NCI-H345 treated with DMSO at 0.1 percent for 48 hours (cell line): ENCODE measurements at regions not wholly inside any gene's neighbourhood (a gene's known extent, or its start where the extent isn't known, plus 50 kb on each side); places are given as distances from the start of the nearest gene placed in this dataset.

Experiments used
- DNase-seq: peaks from one replicate; lab custom pipeline; 2025; ENCODE audit not compliant: unreplicated experiment; lab: John Stamatoyannopoulos, UW

- DNase-seq = no peak
These were observed 153.0 kb upstream of the CAND1 start for GRCh38 chr12:67116134-67116533.

- DNase-seq = no peak
These were observed 146.6 kb upstream of the CAND1 start for GRCh38 chr12:67122584-67122983.

GRCh38 chr12:67137256-67137655 lies 131.9 kb upstream of the CAND1 start:
- DNase-seq = no peak

- DNase-seq = no peak
These were observed 127.7 kb upstream of the CAND1 start for GRCh38 chr12:67141296-67142018.

- no peak for DNase-seq
These were observed 123.5 kb upstream of the CAND1 start for GRCh38 chr12:67145692-67146091.

- DNase-seq = no peak
These were observed 122.1 kb upstream of the CAND1 start for GRCh38 chr12:67147030-67147429.

GRCh38 chr12:67147447-67147846 lies 121.7 kb upstream of the CAND1 start:
- no peak for DNase-seq

GRCh38 chr12:67148265-67148664 lies 120.9 kb upstream of the CAND1 start:
- DNase-seq = no peak

- no peak for DNase-seq
These were observed 117.3 kb upstream of the CAND1 start for GRCh38 chr12:67151886-67152285.

- DNase-seq = no peak
These were observed 116.7 kb upstream of the CAND1 start for GRCh38 chr12:67152451-67152850.

- DNase-seq = no peak
These were observed 114.3 kb upstream of the CAND1 start for GRCh38 chr12:67154901-67155300.

- no peak for DNase-seq
These were observed 113.3 kb upstream of the CAND1 start for GRCh38 chr12:67155863-67156262.

GRCh38 chr12:67161322-67161918 lies 107.7 kb upstream of the CAND1 start:
- DNase-seq = no peak

GRCh38 chr12:67173258-67173657 lies 95.9 kb upstream of the CAND1 start:
- DNase-seq = no peak

- DNase-seq = no peak
These were observed 86.6 kb upstream of the CAND1 start for GRCh38 chr12:67182551-67182950.

- DNase-seq = no peak
These were observed 75.5 kb upstream of the CAND1 start for GRCh38 chr12:67193704-67194103.

- DNase-seq = no peak
These were observed 68.8 kb upstream of the CAND1 start for GRCh38 chr12:67200386-67200785.

GRCh38 chr12:67202011-67202677 lies 67.0 kb upstream of the CAND1 start:
- DNase-seq = no peak

GRCh38 chr12:67202678-67203012 lies 66.5 kb upstream of the CAND1 start:
- no peak for DNase-seq

GRCh38 chr12:67208281-67209067 lies 60.7 kb upstream of the CAND1 start:
- DNase-seq = no peak

GRCh38 chr12:67211029-67211428 lies 58.1 kb upstream of the CAND1 start:
- no peak for DNase-seq

GRCh38 chr12:67211494-67211893 lies 57.7 kb upstream of the CAND1 start:
- DNase-seq = no peak
